Cerebellar cortex (tissue), 1 donor: ENCODE measurements at regions not wholly inside any gene's neighbourhood (a gene's known extent, or its start where the extent isn't known, plus 50 kb on each side); places are given as distances from the start of the nearest gene placed in this dataset.

Experiments used
- DNase-seq: peaks from one replicate; pipeline ENCODE4 v3.0.0-alpha.2; 2015; ENCODE audit warnings: low spot score

DNA sequence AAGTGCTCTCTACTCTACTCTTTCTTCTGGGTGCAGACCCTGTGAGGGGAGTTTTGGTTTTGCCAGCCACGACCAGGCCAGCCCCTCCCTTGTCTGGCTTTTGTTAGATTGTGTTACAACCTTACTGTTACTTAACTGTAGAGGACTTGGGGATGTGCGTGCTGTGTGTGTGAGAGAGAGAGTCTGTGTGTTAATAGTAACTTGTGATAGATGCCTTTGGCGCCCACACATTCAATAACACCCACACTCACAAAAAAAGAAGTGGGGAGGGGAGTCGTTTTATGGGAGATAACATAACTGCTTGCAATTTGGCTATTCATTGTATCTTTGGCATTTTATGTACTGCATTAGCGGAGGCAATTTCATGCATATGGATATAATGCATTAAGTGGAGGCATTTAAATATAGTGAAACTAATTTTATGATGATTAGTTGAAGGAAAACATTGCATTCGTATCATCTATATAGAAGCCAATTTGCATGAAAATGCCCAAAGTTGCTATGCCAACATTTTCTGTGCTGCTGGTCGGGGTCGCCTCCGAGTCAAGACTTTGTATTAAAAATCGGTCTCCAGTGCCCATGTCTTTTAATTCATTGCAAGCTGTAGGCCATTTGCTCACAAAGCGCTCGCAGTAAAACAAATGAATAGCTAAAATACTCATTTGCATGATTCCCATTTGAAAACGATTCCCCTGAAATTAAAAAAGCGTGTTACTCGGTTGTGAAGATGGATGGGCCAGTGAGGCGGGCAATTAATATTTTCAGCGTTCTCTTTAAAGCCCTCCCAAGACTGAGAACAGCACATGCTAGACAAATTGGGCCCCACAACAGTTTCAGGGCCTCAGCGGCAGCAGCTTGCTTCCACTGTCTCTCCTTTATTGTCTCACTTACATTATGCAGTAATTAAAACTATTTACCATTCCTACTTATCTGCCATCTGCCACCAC, 158.5 kb upstream of the SMAD3 start:
- DNase-seq: no peak

DNA sequence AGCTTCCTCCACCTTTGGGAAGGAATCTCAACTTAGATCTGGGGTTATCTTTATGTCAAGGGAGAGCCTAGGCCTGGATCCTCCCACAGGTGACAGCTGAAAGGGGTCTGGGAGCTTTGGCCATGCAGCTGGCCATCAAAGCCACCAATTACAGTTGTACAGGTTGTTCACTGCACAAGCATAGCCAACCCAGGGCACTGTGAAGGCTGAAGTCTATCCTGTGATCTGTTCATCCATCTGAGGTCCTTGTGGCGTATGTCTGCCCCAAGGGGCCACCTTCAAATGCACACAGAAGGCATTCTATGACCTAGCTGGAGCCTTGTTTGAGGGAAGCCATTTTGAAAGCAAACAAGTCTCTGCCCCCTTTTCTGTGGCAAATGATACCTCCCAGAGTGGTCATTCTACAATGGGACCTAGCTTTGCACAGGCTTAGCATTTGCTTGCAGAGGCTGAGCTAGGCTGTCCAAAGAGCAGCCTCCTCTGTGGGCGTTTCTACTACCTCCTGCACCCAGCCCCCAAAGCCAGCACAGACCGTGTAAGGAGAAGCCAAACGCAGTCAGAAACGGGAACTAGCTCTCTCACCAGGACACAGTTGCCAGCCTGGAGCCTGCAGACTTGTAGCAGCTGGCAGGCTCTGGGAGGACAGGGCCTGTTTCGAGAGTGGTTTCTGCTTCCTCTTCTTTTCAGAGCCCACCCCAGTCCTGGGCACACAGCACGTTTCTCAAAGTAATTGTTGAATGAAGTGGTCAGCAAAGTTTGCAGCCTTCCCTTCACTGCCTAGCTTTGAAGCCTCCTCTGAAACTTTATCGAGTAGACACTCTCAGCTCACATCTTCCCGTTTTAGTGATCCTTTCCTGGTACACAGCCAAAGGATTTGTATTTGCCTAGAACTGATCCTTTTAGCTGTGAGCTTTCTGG, 157.3 kb upstream of the SMAD3 start:
- peak; percentile 53 for DNase-seq

DNA sequence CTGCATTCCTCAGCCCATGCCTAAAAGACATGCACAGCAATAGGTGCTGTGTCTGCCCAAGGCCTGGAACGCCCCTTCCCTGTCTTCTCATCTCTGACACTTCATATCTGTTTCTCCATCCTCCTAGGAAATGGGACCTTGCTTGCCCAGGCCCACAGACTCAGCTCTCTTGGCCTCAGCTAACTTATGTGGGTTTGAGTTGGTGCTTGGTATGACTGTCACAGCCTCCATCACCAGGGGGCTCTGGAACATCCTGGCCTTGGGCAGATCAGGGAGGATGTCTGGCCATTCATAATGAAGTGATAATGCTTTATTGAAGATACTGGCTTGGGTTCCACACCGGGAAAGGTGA, 156.7 kb upstream of the SMAD3 start:
- DNase-seq: no peak

DNA sequence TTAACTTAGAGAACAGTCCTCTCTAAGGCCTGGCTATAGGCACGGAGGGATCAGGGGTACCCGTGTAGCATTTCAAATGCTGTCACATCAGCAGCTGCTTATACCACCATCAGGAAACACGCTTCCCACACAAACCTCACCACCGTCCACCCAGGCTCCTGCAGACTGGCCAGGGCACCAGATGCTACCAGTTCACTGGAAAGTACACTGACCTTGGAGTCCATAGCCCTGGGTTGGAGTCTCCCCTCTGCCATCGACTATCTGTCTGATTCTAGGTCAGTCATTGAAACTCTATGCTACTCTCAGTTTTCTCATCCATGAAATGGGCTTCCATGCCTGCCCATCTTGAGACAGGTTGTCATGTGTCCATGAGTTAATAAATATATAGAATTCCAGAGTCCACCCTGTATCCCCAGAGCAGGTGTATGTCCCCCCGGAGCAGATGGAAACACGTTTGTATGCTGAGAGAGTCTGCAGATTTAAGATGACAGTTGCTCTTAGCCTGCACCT, 156.0 kb upstream of the SMAD3 start:
- no peak for DNase-seq

DNA sequence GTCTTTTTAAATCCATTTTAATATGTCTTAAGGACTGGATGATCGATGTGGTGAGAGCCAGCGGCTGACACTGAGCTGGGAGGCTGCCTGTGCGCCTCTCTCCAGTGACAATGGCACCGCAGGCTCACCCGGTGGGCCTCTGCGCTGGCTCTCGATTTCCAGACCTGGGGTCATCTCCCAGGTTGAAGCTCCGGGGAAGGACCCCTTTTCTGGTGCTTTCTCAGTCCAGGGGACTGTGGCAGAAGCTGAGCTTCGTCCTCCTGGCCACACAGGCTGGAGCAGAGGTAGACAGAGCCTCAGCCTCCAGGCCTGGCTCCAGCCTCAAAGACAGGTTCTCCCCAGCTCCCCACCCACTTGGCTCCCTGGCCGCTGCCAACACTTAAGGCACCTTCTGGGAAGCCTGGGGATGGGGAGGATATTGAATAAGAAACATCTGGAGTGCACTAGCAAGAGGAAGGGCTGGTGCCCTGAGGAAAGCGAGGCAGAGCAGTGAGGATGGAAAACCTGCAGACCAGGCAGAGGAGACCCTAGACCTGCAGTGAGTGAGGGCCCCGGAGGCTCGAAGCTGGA, 154.2 kb upstream of the SMAD3 start:
- DNase-seq: no peak

DNA sequence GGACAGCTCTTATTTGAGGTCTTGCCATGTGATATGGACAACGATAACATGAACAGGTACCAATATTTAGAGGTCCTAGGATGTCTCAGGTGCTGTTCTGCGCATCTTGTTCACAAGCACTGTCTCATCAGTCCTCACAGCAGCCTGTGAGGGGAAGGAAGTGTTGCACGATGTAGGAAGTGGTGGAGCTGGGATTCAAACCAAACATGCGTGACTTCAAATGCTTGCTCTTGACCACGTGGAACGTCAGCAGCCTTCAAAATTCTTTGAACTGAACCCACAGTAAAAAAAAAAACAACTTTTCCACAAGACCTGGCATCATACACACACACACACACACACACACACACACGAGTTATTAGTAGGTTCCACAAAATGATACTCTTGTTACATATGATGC, 153.4 kb upstream of the SMAD3 start:
- DNase-seq: no peak

DNA sequence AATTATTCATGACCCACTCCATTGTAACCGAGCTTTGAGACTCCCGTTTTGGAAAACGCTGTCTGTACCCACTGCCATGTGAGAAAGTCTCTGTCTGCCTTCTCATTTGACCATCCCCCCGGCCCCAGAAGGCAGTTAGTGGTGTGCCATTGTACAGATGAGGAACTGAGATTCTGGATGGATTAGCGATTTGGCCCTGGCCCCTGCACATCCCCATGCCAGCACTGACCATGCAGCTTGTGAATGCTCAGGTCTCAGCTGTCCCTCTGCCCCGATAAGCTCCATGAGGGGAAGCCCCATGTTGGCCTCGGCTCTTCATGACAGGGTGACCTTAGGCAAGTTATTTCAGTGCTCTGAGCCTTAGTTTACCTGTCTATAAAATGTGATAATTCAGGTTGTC, 153.0 kb upstream of the SMAD3 start:
- DNase-seq: no peak

DNA sequence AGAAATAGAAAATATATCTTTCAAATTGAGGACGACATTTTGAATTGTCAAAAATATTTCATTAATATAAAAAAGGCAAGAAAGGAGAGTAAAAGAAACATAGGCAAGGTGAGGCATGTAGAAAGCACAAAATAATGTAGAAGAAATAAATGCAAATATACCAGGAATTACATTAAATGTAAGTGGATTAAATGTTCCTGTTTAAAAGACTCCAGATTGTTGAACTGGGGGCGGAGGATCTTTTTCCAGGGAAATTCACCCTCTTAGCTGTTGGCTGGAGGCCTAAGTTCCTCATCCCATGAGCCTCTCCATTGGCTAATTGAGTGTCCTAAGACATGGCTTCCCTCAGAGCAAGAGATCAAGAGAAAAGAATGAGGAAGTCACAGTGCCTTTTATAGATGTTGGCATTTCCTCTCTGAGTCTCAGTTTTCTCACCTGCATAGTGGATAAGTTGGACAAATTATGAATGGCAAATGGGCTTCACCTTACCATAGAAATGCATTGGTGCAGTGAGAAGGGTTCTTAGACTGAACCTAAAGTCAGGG, 147.4 kb upstream of the SMAD3 start:
- no peak for DNase-seq

DNA sequence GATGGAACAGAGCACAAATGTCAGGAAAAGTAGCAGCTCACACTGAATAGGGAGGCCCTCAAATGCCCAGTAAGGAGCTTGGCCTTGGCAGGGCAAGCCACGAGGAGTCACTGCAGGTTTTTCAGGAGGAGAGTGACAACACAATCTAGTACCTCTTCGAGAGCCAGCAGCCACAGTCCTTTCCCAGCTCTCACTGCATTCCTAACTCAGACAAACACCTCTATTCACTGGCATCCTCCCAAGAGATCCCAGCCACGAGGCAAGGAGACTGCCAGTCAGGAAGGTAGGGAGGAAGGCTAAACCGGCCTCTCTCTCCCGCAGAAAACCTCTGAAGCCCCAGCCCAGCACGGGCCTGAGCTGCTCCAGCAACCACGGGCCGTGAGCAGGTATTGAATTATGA, 146.0 kb upstream of the SMAD3 start:
- no peak for DNase-seq

DNA sequence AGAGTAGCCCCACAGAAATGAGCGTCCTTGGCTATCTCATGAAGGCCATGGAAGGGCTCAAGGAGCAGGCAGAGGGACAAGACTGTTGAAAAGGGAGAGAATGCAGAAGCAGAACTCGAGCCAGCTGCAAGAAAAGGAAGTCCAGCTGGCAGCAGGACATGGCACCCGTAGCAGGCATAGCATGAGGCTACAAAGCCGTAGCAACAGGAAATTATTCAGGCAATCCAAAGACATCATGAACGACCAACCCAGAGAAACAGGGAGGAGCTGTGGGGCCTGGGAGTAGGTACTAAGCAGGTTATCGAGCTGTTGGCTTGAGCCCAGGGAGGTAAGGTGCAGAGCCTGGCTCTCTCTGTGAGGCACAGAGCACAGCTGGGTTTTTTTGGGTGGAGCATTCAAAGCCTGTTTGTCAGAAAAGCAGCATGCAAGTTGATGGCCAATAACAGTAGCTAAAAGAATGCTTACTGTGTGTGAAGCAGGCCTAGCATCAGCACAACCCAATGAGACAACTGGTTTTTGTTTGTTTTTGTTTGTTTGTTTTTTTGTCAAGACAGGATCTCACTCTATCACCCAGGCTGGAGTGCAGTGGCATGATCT, 144.0 kb upstream of the SMAD3 start:
- DNase-seq: no peak

DNA sequence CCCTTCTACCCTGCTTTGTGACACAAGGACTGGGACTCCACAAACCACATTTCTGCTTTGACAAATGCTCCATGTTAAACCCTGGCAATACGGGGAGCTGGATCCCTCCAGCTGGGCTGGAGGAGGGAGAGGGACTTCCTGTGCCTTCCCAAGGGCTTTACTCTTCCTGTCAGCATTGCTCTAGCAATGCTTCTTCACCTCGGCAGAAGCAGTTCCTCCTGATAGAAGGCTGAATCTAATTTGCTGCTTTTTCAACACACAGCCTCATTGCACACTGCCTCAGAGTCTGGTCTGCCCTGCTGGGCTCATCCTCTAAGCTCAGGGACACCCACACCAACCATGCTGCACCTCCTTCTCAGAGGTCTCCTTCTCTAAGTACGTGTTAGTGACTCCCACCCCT, 142.8 kb upstream of the SMAD3 start:
- DNase-seq: no peak

DNA sequence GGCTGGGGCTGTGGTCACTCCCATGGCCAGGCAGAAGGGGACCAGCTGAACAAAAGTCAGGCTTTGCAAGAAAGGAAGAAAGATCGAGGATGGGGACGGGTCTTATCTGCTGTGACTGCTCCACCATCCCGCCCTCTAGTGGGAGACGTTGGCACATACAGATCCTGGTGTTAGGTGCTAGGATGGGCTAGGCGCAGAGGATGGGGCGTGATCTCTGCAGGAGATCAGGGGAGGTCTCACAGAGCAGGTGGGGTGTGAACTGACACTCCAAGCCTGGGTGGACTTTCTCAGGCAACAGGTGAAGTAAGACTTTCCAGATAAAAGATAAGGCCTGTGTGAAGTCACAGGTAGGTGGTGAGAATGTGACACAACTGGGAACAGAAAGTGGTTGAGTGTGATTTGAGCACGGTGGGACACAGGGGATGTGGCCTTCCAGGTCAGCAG, 141.9 kb upstream of the SMAD3 start:
- DNase-seq: no peak

DNA sequence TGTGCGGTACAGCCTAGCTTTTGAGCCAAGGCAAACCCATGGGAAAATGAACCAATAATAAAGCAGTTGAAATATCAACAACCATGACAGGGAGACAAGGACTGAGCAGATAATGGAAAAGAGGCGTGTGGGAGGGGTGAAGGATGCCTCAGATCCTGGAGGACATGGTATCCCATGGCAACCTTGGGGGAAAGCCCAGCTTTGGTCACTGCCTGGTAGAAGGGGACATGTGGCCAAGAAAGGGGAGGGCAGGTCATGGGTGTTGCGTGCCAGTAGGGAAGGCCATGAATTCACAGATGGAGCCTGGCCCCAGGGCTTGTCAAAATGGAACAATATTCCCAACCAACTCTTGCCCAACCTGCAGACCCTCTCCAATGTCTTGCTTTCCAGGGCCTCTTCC, 140.5 kb upstream of the SMAD3 start:
- DNase-seq: no peak

DNA sequence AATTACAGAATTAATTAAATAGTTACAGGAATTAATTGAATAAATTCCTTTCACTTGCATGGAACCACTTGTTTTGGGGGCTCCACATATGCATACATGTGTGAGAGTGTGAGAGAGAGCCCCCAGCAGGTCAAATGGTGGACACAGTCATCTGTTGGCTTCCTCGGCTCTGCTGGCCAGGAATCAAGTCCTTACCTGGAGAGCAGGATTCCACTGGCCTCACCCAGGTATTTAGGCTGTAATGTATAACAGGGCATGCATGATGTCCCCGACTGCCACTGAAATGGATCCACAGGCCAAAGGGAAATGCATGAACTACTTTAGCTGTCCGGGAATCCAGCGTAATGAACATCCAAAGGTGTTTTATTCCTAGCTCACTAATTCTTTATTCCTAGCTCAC, 139.7 kb upstream of the SMAD3 start:
- DNase-seq: no peak

DNA sequence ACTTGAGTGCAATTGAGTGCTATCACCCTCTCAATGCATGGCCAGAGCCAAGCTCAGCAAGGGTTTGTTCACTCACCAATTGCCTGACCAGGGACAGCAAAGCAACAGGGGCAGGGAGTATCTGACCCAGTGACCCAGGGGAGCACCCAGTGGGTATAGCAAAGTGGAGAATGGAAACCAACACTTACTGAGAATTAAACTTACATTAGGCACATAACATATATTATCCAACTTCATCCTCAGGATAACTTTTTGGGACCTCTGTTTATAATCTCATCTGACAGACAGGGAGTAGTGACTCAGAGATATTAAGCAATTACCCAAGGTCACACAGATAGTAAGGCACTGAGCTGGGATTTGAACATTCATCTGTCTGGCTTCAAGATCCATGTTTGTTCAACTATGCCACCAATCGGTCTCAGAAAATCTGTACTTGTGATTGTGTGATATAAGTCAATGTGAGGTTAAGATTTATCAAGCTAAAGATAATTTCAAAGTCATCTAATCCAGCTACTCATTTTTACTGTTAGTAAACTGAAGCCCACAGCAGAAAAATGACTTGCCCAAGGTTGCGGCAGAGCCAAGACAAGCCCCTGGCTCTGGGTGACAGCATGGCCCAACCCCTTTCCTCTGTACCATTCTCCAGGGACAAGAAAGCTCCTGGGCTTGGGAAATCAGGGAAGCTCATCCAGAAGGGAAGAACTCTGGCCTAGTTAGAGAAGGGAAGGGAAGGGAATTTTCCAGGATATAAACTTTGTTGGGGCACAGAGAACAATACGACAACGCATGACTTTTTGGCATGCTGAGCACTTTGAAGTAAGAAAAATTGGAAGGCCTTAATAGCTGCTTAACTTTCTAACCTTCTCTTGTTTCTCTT, 138.0 kb upstream of the SMAD3 start:
- no peak for DNase-seq

DNA sequence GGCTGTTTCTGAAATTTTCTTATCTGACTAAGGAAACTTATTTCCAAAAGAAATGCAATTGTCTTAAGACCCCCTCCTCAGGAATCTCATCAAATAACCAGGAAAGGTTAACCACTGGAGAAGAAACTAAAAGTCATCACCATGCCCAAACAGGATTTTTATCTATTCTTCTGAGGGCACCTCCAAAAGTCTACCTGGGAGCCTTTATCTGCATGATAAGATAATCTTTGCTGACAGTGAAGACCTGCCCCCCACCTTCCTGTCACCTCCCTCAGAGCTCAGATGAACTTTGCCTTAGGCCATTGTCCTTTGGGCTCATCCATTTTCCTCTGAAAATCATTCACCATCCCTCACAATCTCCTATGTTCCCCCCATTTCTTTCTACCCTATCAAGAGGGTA, 137.3 kb upstream of the SMAD3 start:
- DNase-seq: no peak

DNA sequence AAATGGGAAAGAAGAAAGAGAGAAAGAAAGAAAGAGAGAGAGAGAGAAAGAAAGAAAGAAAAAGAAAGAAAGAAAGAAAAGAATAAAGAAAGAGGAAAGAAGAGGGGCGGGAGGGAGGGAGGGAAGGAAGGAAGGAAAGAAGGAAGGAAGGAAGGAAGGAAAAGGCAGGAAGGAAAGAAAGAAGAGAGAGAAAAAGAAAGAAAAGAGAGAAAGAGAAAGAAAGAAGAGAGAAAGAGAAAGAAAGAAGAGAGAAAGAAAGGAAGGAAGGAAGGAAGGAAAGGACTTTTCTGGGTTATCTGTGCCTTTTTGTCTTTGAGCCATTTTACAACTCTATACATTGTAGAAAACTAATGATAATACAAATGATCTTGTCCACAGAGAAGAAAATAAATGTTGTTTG, 136.6 kb upstream of the SMAD3 start:
- no peak for DNase-seq

DNA sequence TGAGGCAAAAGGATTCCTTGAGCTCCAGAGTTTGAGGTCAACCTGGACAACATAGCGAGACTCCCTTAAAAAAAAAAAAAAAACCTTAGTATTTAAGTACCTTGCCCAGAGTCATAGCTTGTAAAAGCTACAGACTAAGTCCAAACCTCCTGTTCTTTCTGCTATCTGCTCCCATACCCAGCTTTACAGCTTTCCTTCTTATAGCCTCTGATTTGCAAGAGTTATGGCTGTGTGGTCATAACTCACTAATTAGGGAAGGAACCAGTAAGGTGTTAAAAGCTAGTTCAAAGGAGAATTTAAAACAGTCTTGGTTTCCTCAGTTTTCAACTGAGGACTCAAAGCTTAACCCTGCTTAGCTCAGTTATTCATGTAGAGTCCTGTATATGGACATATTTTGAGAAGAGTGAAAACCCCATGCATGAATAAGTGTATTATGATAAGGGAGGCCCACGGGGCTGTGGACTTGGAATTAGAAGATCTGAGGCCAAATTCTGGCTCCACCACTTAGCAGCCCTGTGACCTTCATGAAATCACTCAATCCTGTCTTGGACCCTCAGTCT, 135.5 kb upstream of the SMAD3 start:
- peak; percentile 38 for DNase-seq

DNA sequence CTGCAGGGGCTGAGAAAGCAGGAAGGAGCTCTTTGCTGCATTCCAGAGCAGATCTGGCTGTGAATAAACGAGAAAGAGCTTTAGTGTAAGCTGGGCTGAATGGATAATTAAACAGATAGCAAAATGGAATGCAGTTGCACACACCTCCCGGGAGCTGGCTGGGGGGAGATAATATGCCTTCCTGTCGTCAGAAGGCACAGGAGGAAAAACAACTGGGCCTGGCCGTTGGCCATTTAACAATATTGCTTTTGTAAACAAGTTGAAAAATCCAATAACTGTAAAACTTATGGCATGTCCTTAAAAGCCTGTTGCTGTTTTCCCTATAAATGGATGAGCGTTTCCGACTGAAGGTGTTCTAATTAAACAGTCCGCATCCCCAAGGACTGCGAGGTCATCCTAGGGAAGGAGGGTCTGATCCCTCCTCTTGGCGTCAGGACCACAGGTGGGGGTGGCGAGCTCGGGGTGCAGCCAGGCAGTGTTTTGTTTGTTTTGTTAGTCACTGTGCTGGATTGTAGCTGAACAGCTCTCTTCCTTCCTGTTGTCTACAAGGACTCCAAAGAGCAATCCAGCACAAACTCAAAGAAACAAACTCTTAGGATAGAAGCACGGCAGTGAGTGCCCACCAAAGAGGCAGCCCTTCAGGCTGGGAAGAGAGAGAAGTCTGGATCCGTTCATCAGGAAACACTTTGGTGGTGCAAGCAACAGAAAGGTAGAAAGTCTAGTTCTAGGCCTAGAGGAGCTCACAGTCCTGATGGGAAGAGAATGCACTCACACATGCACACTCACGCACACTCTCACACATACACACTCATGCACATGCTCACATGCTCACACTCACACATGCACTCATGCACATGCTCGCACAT, 133.4 kb upstream of the SMAD3 start:
- DNase-seq: peak; percentile 91
